ENCODE measurements at regions not wholly inside any gene's neighbourhood (a gene's known extent, or its start where the extent isn't known, plus 50 kb on each side); places are given as distances from the start of the nearest gene placed in this dataset.

- peaks cover 16% of the 10 kb centered on the region for H3K4me1 Mint-ChIP-seq
- H3K36me3 Mint-ChIP-seq (ENCODE audit: low read depth): no peaks in the 10 kb centered on the region
- H3K27ac Mint-ChIP-seq: no peak overlapping the region
- no peaks in the 10 kb centered on the region for H3K9me3 Mint-ChIP-seq
- POLR2A ChIA-PET: no interaction called here
- H3K4me3 Mint-ChIP-seq: no peak overlapping the region
- CTCF ChIA-PET: no interaction called here
- H3K27me3 Mint-ChIP-seq: peaks cover 6% of the 10 kb centered on the region
- no peak for DNase-seq
These were observed 218.5 kb upstream of the DAPK1 start for GRCh38 chr9:87278971-87279733.

- no peaks in the 10 kb centered on the region for H3K36me3 Mint-ChIP-seq (ENCODE audit: low read depth)
- no peak for DNase-seq
- H3K27me3 Mint-ChIP-seq: peaks cover 9% of the 10 kb centered on the region
- H3K27ac Mint-ChIP-seq: no peak overlapping the region
- CTCF ChIA-PET: no interaction called here
- peaks cover 16% of the 10 kb centered on the region for H3K4me1 Mint-ChIP-seq
- POLR2A ChIA-PET: no interaction called here
- no peaks in the 10 kb centered on the region for H3K9me3 Mint-ChIP-seq
- H3K4me3 Mint-ChIP-seq: no peak overlapping the region
These were observed 217.2 kb upstream of the DAPK1 start for GRCh38 chr9:87280421-87280820.

GRCh38 chr9:87282538-87282937 lies 215.1 kb upstream of the DAPK1 start:
- H3K27me3 Mint-ChIP-seq: peaks cover 9% of the 10 kb centered on the region
- no peak for DNase-seq
- ChIA-PET CTCF (interaction anchor here (0.6 kb wide), 1 partner anchor 8 kb away, joined by 3 read pairs; no protein-coding TSS in a partner anchor), POLR2A (no interaction called here)
- H3K9me3 Mint-ChIP-seq: no peaks in the 10 kb centered on the region
- no peak overlapping the region for H3K27ac Mint-ChIP-seq
- H3K4me3 Mint-ChIP-seq: no peak overlapping the region
- H3K4me1 Mint-ChIP-seq: no peaks in the 10 kb centered on the region
- no peaks in the 10 kb centered on the region for H3K36me3 Mint-ChIP-seq (ENCODE audit: low read depth)

GRCh38 chr9:87283585-87283984 lies 214.1 kb upstream of the DAPK1 start:
- no peaks in the 10 kb centered on the region for H3K4me1 Mint-ChIP-seq
- H3K27me3 Mint-ChIP-seq: peaks cover 6% of the 10 kb centered on the region
- no peaks in the 10 kb centered on the region for H3K36me3 Mint-ChIP-seq (ENCODE audit: low read depth)
- no peak for DNase-seq
- no peak overlapping the region for H3K4me3 Mint-ChIP-seq
- no peaks in the 10 kb centered on the region for H3K9me3 Mint-ChIP-seq
- POLR2A ChIA-PET: no interaction called here
- CTCF ChIA-PET: no interaction called here
- no peak overlapping the region for H3K27ac Mint-ChIP-seq

GRCh38 chr9:87285183-87285850 lies 212.3 kb upstream of the DAPK1 start:
- ChIA-PET POLR2A (no interaction called here), CTCF (no interaction called here)
- H3K4me1 Mint-ChIP-seq: no peaks in the 10 kb centered on the region
- H3K27ac Mint-ChIP-seq: no peak overlapping the region
- H3K36me3 Mint-ChIP-seq (ENCODE audit: low read depth): no peaks in the 10 kb centered on the region
- H3K4me3 Mint-ChIP-seq: no peak overlapping the region
- peaks cover 6% of the 10 kb centered on the region for H3K27me3 Mint-ChIP-seq
- no peak for DNase-seq
- H3K9me3 Mint-ChIP-seq: no peaks in the 10 kb centered on the region

- H3K4me1 Mint-ChIP-seq: no peaks in the 10 kb centered on the region
- ChIA-PET CTCF (no interaction called here), POLR2A (no interaction called here)
- no peaks in the 10 kb centered on the region for H3K36me3 Mint-ChIP-seq (ENCODE audit: low read depth)
- H3K27me3 Mint-ChIP-seq: peaks cover 3% of the 10 kb centered on the region
- H3K27ac Mint-ChIP-seq: no peak overlapping the region
- H3K4me3 Mint-ChIP-seq: no peak overlapping the region
- no peak for DNase-seq
- no peaks in the 10 kb centered on the region for H3K9me3 Mint-ChIP-seq
These were observed 211.2 kb upstream of the DAPK1 start for GRCh38 chr9:87286506-87286905.

GRCh38 chr9:87290241-87291052 lies 207.2 kb upstream of the DAPK1 start:
- no peaks in the 10 kb centered on the region for H3K4me1 Mint-ChIP-seq
- no peak overlapping the region for H3K27ac Mint-ChIP-seq
- H3K36me3 Mint-ChIP-seq (ENCODE audit: low read depth): no peaks in the 10 kb centered on the region
- H3K4me3 Mint-ChIP-seq: no peak overlapping the region
- H3K9me3 Mint-ChIP-seq: no peaks in the 10 kb centered on the region
- H3K27me3 Mint-ChIP-seq: no peaks in the 10 kb centered on the region
- no peak for DNase-seq
- POLR2A ChIA-PET: no interaction called here
- CTCF ChIA-PET: interaction anchor here (0.6 to 0.7 kb wide), 3 partner anchors 8 to 1231 kb away, joined by 3 to 6 read pairs (median 3); no protein-coding TSS in a partner anchor

GRCh38 chr9:87292449-87293191 lies 205.0 kb upstream of the DAPK1 start:
- no peaks in the 10 kb centered on the region for H3K27me3 Mint-ChIP-seq
- ChIA-PET POLR2A (no interaction called here), CTCF (no interaction called here)
- no peak overlapping the region for H3K27ac Mint-ChIP-seq
- DNase-seq: no peak
- no peaks in the 10 kb centered on the region for H3K4me1 Mint-ChIP-seq
- no peaks in the 10 kb centered on the region for H3K36me3 Mint-ChIP-seq (ENCODE audit: low read depth)
- H3K4me3 Mint-ChIP-seq: no peak overlapping the region
- no peaks in the 10 kb centered on the region for H3K9me3 Mint-ChIP-seq

- Mint-ChIP-seq H3K4me1 (no peaks in the 10 kb centered on the region), H3K9me3 (no peaks in the 10 kb centered on the region), H3K27ac (no peak overlapping the region), H3K4me3 (no peak overlapping the region), H3K27me3 (no peaks in the 10 kb centered on the region), H3K36me3 (ENCODE audit: low read depth) (no peaks in the 10 kb centered on the region)
- POLR2A ChIA-PET: no interaction called here
- CTCF ChIA-PET: no interaction called here
- DNase-seq: no peak
These were observed 203.5 kb upstream of the DAPK1 start for GRCh38 chr9:87294126-87294525.

GRCh38 chr9:87300915-87301314 lies 196.8 kb upstream of the DAPK1 start:
- no peak overlapping the region for H3K27ac Mint-ChIP-seq
- H3K4me1 Mint-ChIP-seq: no peaks in the 10 kb centered on the region
- CTCF ChIA-PET: no interaction called here
- H3K9me3 Mint-ChIP-seq: no peaks in the 10 kb centered on the region
- POLR2A ChIA-PET: no interaction called here
- H3K27me3 Mint-ChIP-seq: peaks cover 4% of the 10 kb centered on the region
- no peak overlapping the region for H3K4me3 Mint-ChIP-seq
- DNase-seq: no peak
- no peaks in the 10 kb centered on the region for H3K36me3 Mint-ChIP-seq (ENCODE audit: low read depth)

- POLR2A ChIA-PET: no interaction called here
- Mint-ChIP-seq H3K4me3 (no peak overlapping the region), H3K4me1 (no peaks in the 10 kb centered on the region), H3K27ac (no peak overlapping the region), H3K27me3 (peaks cover 4% of the 10 kb centered on the region), H3K9me3 (no peaks in the 10 kb centered on the region), H3K36me3 (ENCODE audit: low read depth) (no peaks in the 10 kb centered on the region)
- CTCF ChIA-PET: no interaction called here
- no peak for DNase-seq
These were observed 196.3 kb upstream of the DAPK1 start for GRCh38 chr9:87301371-87301770.

- Mint-ChIP-seq H3K4me1 (no peaks in the 10 kb centered on the region), H3K36me3 (ENCODE audit: low read depth) (no peaks in the 10 kb centered on the region), H3K9me3 (no peaks in the 10 kb centered on the region), H3K27ac (no peak overlapping the region), H3K4me3 (no peak overlapping the region), H3K27me3 (peaks cover 4% of the 10 kb centered on the region)
- POLR2A ChIA-PET: no interaction called here
- CTCF ChIA-PET: no interaction called here
- DNase-seq: no peak
These were observed 192.5 kb upstream of the DAPK1 start for GRCh38 chr9:87305151-87305550.

- H3K27ac Mint-ChIP-seq: no peak overlapping the region
- no peaks in the 10 kb centered on the region for H3K36me3 Mint-ChIP-seq (ENCODE audit: low read depth)
- ChIA-PET CTCF (no interaction called here), POLR2A (no interaction called here)
- H3K4me1 Mint-ChIP-seq: peaks cover 3% of the 10 kb centered on the region
- H3K27me3 Mint-ChIP-seq: peaks cover 4% of the 10 kb centered on the region
- no peaks in the 10 kb centered on the region for H3K9me3 Mint-ChIP-seq
- no peak overlapping the region for H3K4me3 Mint-ChIP-seq
- no peak for DNase-seq
These were observed 191.7 kb upstream of the DAPK1 start for GRCh38 chr9:87306006-87306405.

All from activated CD4-positive, alpha-beta memory T cell treated with anti-CD3 and anti-CD28 coated beads, Interleukin-2, amount 10 ng/mL, durations not matched to agents 7 days and 5 days (primary cell).